ENCODE measurements at regions not wholly inside any gene's neighbourhood (a gene's known extent, or its start where the extent isn't known, plus 50 kb on each side); places are given as distances from the start of the nearest gene placed in this dataset.

DNA sequence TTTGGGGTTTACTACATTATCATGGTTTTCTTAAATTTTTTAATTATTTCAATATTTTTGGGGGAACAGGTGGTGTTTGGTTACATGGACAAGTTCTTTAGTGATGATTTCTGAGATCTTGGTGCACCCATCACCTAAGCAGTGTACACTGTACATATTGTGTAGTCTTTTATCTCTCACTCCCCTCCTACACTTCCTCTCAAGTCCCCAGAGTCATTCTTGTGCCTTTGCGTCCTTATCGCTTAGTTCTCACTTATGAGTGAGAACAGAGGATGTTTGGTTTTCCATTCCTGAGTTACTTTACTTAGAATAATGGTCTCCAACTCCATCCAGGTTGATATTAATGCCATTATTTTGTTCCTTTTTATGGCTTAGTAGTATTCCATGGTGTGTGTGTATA lies 130.9 kb upstream of the CD93 start:
- TF ChIP-seq POLR2A (IDR thresholded peaks at IDR 0.05; ENCODE audit: low read length) (no peak), GATA1 (IDR thresholded peaks at IDR 0.05; ENCODE audit: low read depth, low read length) (no peak)
